Aorta (tissue), 5 donors: ENCODE measurements at regions not wholly inside any gene's neighbourhood (a gene's known extent, or its start where the extent isn't known, plus 50 kb on each side); places are given as distances from the start of the nearest gene placed in this dataset.

Experiments used
- ATAC-seq: fragments of 200-7000 bp; cut with Tn5 transposase; one replicate; pipeline ENCODE4 v1.9.1; 2022; ENCODE audit warnings: moderate library complexity; ENCODE audit not compliant: low FRiP score
- DNase-seq, 2 donors: peaks; one replicate each; pipeline ENCODE4 v3.0.0-alpha.2; 2020
- H3K27ac ChIP-seq, 2 donors: one replicate each; pipeline ENCODE4 v1.5.1; 2013; ENCODE audit warnings: low read length in 2 of 2, mild to moderate bottlenecking in 2 of 2, moderate library complexity in 2 of 2, control low read depth in 1 of 2, inconsistent platforms in 1 of 2, low read depth in 1 of 2
- H3K27me3 ChIP-seq, 2 donors: one replicate each; pipeline ENCODE4 v1.6.1; 2013; ENCODE audit warnings: control low read depth in 1 of 2, low read length in 1 of 2, mild to moderate bottlenecking in 1 of 2, moderate library complexity in 1 of 2; ENCODE audit not compliant: insufficient read depth in 2 of 2, control insufficient read depth in 1 of 2
- H3K36me3 ChIP-seq, 2 donors: one replicate each; pipeline ENCODE4 v1.6.1; 2013; ENCODE audit warnings: control low read depth in 1 of 2, low read length in 1 of 2, mild to moderate bottlenecking in 1 of 2; ENCODE audit not compliant: insufficient read depth in 2 of 2, control insufficient read depth in 1 of 2
- H3K4me1 ChIP-seq, 2 donors: one replicate each; pipeline ENCODE4 v1.6.1; 2013; ENCODE audit warnings: low read length in 2 of 2, control low read depth in 1 of 2, mild to moderate bottlenecking in 1 of 2, moderate library complexity in 1 of 2; ENCODE audit not compliant: insufficient read depth in 2 of 2, control insufficient read depth in 1 of 2
- H3K4me3 ChIP-seq, 2 donors: one replicate each; pipeline ENCODE4 v1.5.1; 2013; ENCODE audit warnings: low read length in 2 of 2, control low read depth in 1 of 2, mild to moderate bottlenecking in 1 of 2
- H3K9me3 ChIP-seq: one replicate; pipeline ENCODE4 v1.6.1; 2013; ENCODE audit warnings: mild to moderate bottlenecking, low read length; ENCODE audit not compliant: control insufficient read depth
- WGBS, 2 donors: extraction: QIAGEN DNeasy Blood & Tissue Kit; methylation state at CpG; one replicate each; pipeline ENCODE4 v1.1.7; 2013; 5-methylcytosine and 5-hydroxymethylcytosine counted together
- intact Hi-C, 2 donors: fragments of 100-400 bp; cut with DNase I; formaldehyde crosslinking; loops; one replicate each; pipeline versions ENCODE4 v1.14.2 to v1.15.0; 2022
- donor health status: healthy with polysubstance abuse.
- donor health status: Bipolar disorder and iron deficiency.
- donor health status: DM: no; HTN: no; CAD: no.
- donor health status: DM: no; HTN: no; CAD: no.
- donor health status: DM: yes; HTN: yes; CAD: no.

DNA sequence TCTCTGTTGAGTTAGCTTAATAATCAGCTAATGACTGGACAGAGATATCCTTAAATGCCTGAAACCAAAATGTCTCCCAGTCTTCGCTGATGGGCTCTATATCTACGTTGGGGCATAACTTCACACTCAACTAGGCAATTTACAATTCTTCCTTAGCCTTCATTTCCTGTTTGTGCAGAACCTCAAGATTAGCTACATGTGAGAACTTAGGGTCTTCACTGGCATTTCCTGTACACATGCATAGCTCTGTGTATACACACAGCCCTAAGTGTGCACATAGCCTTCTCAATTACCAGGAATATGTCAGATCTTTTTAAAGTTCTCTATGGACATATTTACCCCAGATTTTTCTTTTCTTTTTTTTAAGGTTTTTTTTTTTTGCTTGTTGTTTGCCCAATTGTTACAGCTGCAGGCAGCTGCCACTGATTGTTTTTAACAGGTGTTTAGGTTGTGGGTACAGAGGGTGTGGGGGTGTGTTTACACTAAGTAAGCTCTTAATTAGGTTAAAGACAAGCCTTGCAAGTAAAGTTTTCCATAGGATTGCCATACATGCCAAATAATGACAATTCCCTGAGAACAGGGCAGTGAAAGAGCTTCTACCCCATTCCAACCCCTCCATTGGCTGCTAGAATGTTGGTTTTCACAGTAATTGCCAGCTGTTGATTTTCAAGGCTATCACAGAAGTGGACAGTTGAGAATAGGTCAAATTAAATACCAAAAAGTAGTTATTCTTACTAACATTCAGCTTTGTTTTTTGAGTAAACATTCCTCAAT is 441.0 kb downstream of the TLE4 start:
- no peak for DNase-seq
- intact Hi-C loops: no loop called here
- H3K4me1 ChIP-seq: no peaks in the 10 kb centered on the region
- no peak for ATAC-seq
- no peak overlapping the region for H3K27ac ChIP-seq
- no peaks in the 10 kb centered on the region for H3K36me3 ChIP-seq
- 95 to 98% methylated on average over 2 of the region's 2 CpGs for WGBS, 2 donors
- no peak overlapping the region for H3K4me3 ChIP-seq
- H3K27me3 ChIP-seq: no peaks in the 10 kb centered on the region
- H3K9me3 ChIP-seq: no peaks in the 10 kb centered on the region

DNA sequence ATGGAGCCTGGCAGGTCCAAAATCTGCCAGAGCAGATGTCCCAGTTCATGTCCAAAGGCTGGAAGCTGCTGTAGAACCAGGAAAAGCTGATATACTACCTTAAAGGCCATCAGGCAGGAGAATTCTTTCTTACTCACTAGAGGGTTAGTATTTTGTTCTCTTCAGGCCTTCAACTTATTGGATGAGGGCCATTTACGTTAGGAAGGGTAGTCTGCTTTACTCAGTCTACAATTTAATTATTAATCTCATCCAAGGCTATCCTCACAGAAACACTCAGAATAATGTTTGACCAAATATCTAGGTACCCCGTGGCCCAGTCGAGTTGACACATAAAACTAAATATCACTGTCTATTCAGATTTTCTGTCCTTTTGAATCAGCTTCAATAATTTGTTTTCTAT is 437.4 kb downstream of the TLE4 start:
- WGBS, 2 donors: 86 to 94% methylated on average over 3 of the region's 3 CpGs
- no peak overlapping the region for H3K27ac ChIP-seq
- intact Hi-C loops: no loop called here
- no peaks in the 10 kb centered on the region for H3K36me3 ChIP-seq
- H3K4me1 ChIP-seq: peaks cover 0 to 8% of the 10 kb centered on the region in 2 donors
- ATAC-seq (no peak), DNase-seq (no peak)
- no peaks in the 10 kb centered on the region for H3K9me3 ChIP-seq
- H3K27me3 ChIP-seq: no peaks in the 10 kb centered on the region
- no peak overlapping the region for H3K4me3 ChIP-seq

DNA sequence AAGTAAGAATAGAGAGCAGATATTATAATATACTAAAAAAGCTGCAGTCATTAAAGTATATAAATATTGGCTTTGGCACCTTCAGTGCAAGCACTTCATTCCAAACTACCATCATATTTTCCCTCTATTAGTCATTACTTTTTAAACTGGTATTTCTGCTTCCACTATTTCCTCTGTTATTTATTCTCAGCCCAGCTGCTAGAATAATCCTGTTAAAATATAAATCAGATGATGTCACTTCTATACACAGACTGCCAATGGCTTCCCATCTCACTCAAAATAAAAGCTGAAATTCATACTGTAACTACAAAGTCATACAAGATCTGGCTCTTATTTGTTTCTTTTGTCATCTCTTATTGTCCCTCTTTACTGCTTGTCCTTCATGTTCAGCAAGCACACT is 432.9 kb downstream of the TLE4 start:
- H3K4me3 ChIP-seq: no peak overlapping the region
- DNase-seq (no peak), ATAC-seq (no peak)
- H3K36me3 ChIP-seq: no peaks in the 10 kb centered on the region
- H3K4me1 ChIP-seq: peaks cover 0 to 8% of the 10 kb centered on the region in 2 donors
- intact Hi-C loops: no loop called here
- no peak overlapping the region for H3K27ac ChIP-seq
- H3K9me3 ChIP-seq: no peaks in the 10 kb centered on the region
- H3K27me3 ChIP-seq: no peaks in the 10 kb centered on the region

- WGBS, 2 donors: 3% methylated on average over 1 of the region's 1 CpG
- Histone ChIP-seq H3K9me3 (no peaks in the 10 kb centered on the region), H3K4me1 (no peaks in the 10 kb centered on the region), H3K36me3 (no peaks in the 10 kb centered on the region), H3K4me3 (no peak overlapping the region), H3K27ac (no peak overlapping the region), H3K27me3 (no peaks in the 10 kb centered on the region)
- intact Hi-C loops: no loop called here
- DNase-seq (no peak), ATAC-seq (no peak)
These were observed 418.8 kb downstream of the TLE4 start for GRCh38 chr9:79990536-79990935.

DNA sequence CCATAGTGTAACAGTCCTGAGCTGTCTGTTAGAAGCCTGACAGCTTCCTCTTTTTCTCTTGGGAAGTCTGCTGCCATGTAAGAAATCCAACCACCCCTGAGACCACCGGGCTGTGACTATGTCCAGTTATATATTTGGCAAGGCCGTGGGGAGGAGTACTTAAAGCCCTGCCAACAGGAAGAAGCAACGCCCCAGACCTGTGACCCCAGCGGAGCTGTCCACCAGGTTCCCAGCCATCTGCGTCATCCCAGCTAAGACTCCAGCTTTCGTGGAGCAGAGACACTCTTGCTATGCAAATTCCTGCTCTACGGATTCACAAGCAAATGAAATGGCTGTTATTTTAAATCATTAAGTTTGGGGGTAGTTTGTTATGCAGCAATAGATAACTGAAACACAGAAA is 417.3 kb downstream of the TLE4 start:
- 79 to 84% methylated on average over 7 of the region's 7 CpGs for WGBS, 2 donors
- H3K4me1 ChIP-seq: peaks cover 0 to 2% of the 10 kb centered on the region in 2 donors
- H3K4me3 ChIP-seq: no peak overlapping the region
- H3K9me3 ChIP-seq: no peaks in the 10 kb centered on the region
- no peak for ATAC-seq
- H3K36me3 ChIP-seq: no peaks in the 10 kb centered on the region
- no peak for DNase-seq
- H3K27ac ChIP-seq: no peak overlapping the region
- intact Hi-C loops: no loop called here
- no peaks in the 10 kb centered on the region for H3K27me3 ChIP-seq

- Histone ChIP-seq H3K4me1 (peaks cover 0 to 2% of the 10 kb centered on the region in 2 donors), H3K4me3 (no peak overlapping the region), H3K9me3 (no peaks in the 10 kb centered on the region), H3K27me3 (no peaks in the 10 kb centered on the region), H3K27ac (no peak overlapping the region), H3K36me3 (no peaks in the 10 kb centered on the region)
- 96 to 97% methylated on average over 1 of the region's 1 CpG for WGBS, 2 donors
- intact Hi-C loops: no loop called here
- no peak for DNase-seq
- no peak for ATAC-seq
These were observed 416.4 kb downstream of the TLE4 start for GRCh38 chr9:79988126-79988525.

GRCh38 chr9:79986437-79986836 is 414.7 kb downstream of the TLE4 start:
- Histone ChIP-seq H3K36me3 (no peaks in the 10 kb centered on the region), H3K27ac (no peak overlapping the region), H3K4me1 (peaks cover 0 to 2% of the 10 kb centered on the region in 2 donors), H3K9me3 (no peaks in the 10 kb centered on the region), H3K4me3 (no peak overlapping the region), H3K27me3 (no peaks in the 10 kb centered on the region)
- no peak for ATAC-seq
- intact Hi-C loops: no loop called here
- no peak for DNase-seq
- 55 to 64% methylated on average over 5 of the region's 5 CpGs for WGBS, 2 donors

- WGBS, 2 donors: 54 to 55% methylated on average over 5 of the region's 5 CpGs
- ATAC-seq (no peak), DNase-seq (no peak)
- Histone ChIP-seq H3K27me3 (no peaks in the 10 kb centered on the region), H3K4me1 (peaks cover 0 to 2% of the 10 kb centered on the region in 2 donors), H3K9me3 (no peaks in the 10 kb centered on the region), H3K27ac (no peak overlapping the region), H3K4me3 (no peak overlapping the region), H3K36me3 (no peaks in the 10 kb centered on the region)
- intact Hi-C loops: no loop called here
These were observed 414.0 kb downstream of the TLE4 start for GRCh38 chr9:79985772-79986171.

DNA sequence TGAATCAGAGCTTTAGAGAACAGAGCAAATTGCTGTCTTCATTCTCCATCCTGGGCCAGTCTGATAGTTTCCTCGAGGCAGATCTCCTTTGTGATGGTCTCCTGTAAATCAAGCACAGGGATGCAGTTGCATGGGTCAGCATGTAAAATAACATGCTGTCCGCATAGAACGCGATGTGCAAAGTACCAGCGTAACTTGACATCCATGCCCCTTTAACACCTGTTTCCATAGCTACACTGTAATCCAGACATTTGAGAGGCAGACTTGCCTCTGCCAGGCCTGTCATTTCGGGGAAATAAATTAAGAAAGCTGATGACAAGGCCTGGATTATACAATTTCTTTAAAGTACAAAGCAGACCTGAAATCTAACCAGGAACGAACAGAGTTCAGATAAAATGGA is 413.5 kb downstream of the TLE4 start:
- 71 to 79% methylated on average over 7 of the region's 7 CpGs for WGBS, 2 donors
- Histone ChIP-seq H3K4me1 (peaks cover 0 to 2% of the 10 kb centered on the region in 2 donors), H3K4me3 (no peak overlapping the region), H3K27me3 (no peaks in the 10 kb centered on the region), H3K27ac (no peak overlapping the region), H3K9me3 (no peaks in the 10 kb centered on the region), H3K36me3 (no peaks in the 10 kb centered on the region)
- DNase-seq: no peak
- intact Hi-C loops: no loop called here
- ATAC-seq: no peak
